Cardiac muscle cell (in vitro differentiated cells and primary cell): ENCODE measurements at regions not wholly inside any gene's neighbourhood (a gene's known extent, or its start where the extent isn't known, plus 50 kb on each side); places are given as distances from the start of the nearest gene placed in this dataset.
A peak's percentile ranks its signal among the peaks of the same experiment; 100 is the strongest.

Source experiments
- DNase-seq, 2 donors: peaks; one replicate each; pipeline versions ENCODE4 v3.0.0 to v3.0.0-alpha.2; 2010 to 2017; ENCODE audit warnings: low read depth in 1 of 2, low spot score in 1 of 2
- H3K27ac ChIP-seq: fragments of 200-600 bp; sonication (generic); 2 replicates; pipeline ENCODE4 v1.5.1; 2016
- H3K27me3 ChIP-seq: fragments of 200-600 bp; sonication (generic); 2 replicates; pipeline ENCODE4 v1.6.0; 2016; ENCODE audit warnings: control low read depth
- H3K36me3 ChIP-seq: fragments of 200-600 bp; sonication (generic); 2 replicates; pipeline ENCODE4 v1.5.1; 2016; ENCODE audit warnings: control low read depth
- H3K4me1 ChIP-seq: fragments of 200-600 bp; sonication (generic); 2 replicates; pipeline ENCODE4 v1.8.1; 2017; ENCODE audit warnings: low read depth, mild to moderate bottlenecking, mixed run types
- H3K4me3 ChIP-seq: fragments of 200-600 bp; sonication (generic); 2 replicates; pipeline ENCODE4 v1.5.1; 2016; ENCODE audit warnings: mild to moderate bottlenecking
- H3K9me3 ChIP-seq: fragments of 200-600 bp; sonication (generic); 2 replicates; pipeline ENCODE4 v1.5.1; 2017; ENCODE audit warnings: low read depth, mild to moderate bottlenecking, control low read depth
- TF ChIP-seq, protein P1 (sequence below): IDR thresholded peaks from 2 replicates; pipeline ENCODE4 v1.5.1; 2012; ENCODE audit warnings: low read depth, mild to moderate bottlenecking, low read length

DNA sequence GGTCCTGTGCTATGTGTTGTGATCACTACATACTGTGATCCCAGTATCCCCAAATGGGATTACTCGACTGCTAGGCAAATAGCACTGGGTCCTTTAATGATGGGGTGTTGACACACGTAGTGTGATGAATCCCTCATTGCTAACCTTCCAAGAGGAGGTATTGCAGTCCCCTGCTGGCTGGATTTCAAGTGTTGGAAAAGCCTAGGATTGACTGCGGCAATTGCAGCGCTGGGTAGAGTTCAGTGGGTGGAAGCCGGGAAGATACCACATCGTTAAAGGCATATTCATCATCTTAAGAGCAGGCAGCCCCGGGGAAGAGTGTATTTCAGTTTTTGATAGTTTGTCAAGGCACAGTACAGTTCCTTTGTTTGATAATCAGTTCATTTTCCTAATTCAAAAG is 159.9 kb downstream of the TRIML1 start:
- Histone ChIP-seq H3K27ac (no peak overlapping the region), H3K36me3 (no peaks in the 10 kb centered on the region), H3K4me1 (no peaks in the 10 kb centered on the region), H3K27me3 (no peaks in the 10 kb centered on the region), H3K9me3 (no peaks in the 10 kb centered on the region), H3K4me3 (no peak overlapping the region)
- TF ChIP-seq, protein P1, sequence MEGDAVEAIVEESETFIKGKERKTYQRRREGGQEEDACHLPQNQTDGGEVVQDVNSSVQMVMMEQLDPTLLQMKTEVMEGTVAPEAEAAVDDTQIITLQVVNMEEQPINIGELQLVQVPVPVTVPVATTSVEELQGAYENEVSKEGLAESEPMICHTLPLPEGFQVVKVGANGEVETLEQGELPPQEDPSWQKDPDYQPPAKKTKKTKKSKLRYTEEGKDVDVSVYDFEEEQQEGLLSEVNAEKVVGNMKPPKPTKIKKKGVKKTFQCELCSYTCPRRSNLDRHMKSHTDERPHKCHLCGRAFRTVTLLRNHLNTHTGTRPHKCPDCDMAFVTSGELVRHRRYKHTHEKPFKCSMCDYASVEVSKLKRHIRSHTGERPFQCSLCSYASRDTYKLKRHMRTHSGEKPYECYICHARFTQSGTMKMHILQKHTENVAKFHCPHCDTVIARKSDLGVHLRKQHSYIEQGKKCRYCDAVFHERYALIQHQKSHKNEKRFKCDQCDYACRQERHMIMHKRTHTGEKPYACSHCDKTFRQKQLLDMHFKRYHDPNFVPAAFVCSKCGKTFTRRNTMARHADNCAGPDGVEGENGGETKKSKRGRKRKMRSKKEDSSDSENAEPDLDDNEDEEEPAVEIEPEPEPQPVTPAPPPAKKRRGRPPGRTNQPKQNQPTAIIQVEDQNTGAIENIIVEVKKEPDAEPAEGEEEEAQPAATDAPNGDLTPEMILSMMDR = no peak
- DNase-seq = peak; percentile 7 to 8

DNA sequence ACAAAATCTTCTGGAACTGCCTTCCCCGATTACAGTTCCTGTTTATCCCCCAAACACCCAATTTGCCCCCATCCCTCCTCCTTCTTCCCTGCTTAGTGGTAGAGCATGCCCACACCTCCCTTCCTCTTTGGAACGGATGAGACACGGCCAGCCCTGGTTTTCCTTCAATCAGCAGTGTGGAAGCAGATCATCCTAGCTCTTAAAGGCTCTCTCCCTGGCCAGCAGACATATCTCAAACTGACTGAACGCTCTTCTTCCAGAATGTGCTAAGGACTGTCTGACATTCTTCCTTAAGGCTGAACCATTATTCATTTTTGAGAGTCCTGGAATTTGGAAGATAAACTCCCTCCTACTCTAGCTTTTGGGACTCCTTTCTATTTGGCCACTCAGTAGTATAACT is 161.1 kb downstream of the TRIML1 start:
- Histone ChIP-seq H3K4me3 (no peak overlapping the region), H3K27me3 (no peaks in the 10 kb centered on the region), H3K27ac (no peak overlapping the region), H3K4me1 (no peaks in the 10 kb centered on the region), H3K36me3 (no peaks in the 10 kb centered on the region), H3K9me3 (no peaks in the 10 kb centered on the region)
- DNase-seq = no peak
- TF ChIP-seq, protein P1 = no peak

DNA sequence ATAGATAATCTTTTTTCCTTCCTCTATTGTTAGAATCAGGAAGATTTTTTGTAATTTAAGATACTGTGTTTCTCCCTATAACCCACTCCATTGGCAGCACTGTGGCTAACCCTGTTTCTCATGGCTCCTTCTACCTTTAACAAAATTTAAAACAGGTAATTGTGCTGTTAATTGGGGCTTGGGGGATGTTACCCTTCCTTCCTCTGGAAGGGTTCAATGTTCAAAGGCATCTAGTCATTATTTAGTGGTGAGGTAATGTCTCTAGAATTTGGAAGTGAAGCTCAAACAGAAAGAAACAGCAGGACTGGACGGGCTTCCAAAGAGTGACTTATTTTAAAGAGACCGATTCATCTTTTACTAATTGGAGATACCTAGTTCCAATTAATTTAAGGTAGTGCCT is 166.4 kb downstream of the TRIML1 start:
- H3K4me3 ChIP-seq = no peak overlapping the region
- TF ChIP-seq, protein P1 = no peak
- DNase-seq = no peak
- H3K9me3 ChIP-seq = no peaks in the 10 kb centered on the region
- no peaks in the 10 kb centered on the region for H3K27me3 ChIP-seq
- no peaks in the 10 kb centered on the region for H3K4me1 ChIP-seq
- H3K27ac ChIP-seq = no peak overlapping the region
- H3K36me3 ChIP-seq = no peaks in the 10 kb centered on the region

DNA sequence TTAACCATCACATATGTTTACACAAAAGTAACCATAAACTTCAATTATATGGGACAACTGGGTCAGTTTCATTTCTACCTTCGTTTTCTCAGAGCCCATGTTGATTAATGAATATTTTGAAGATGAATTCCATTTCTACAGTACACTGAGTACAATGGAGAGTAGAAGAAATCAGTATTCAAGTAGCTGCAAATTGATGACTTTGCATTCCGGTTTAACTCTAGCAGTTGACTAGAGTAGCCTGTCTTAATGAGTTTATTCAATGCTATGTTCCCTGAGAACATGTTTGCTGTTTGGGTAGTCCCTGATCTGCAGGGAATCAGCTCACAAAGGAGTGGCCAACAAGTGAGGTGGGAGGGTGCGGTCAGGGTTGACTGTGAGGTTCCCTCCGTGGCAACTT is 168.3 kb downstream of the TRIML1 start:
- no peaks in the 10 kb centered on the region for H3K9me3 ChIP-seq
- no peaks in the 10 kb centered on the region for H3K27me3 ChIP-seq
- H3K4me3 ChIP-seq = no peak overlapping the region
- TF ChIP-seq, protein P1 = no peak
- no peak for DNase-seq
- no peak overlapping the region for H3K27ac ChIP-seq
- no peaks in the 10 kb centered on the region for H3K4me1 ChIP-seq
- no peaks in the 10 kb centered on the region for H3K36me3 ChIP-seq

DNA sequence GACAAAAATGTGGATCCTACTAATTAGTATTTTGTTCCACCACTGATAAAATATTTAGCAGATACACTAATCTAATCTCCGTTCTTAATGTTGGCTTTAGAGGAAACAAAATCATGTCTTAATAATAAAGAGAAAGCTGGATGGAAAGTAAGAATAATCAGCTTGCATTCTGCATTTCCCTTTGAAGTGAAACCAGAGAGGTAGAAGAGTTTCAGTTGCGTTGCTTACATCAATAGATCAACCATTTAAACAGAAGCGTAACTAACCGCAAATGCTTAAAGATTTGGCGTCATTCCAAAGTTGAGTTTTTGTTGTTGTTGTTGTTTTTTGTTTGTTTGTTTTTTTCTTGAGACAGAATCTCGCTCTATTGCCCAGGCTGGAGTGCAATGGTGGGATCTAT is 168.9 kb downstream of the TRIML1 start:
- DNase-seq = no peak
- no peak overlapping the region for H3K27ac ChIP-seq
- TF ChIP-seq, protein P1 = no peak
- H3K4me3 ChIP-seq = no peak overlapping the region
- no peaks in the 10 kb centered on the region for H3K36me3 ChIP-seq
- H3K27me3 ChIP-seq = no peaks in the 10 kb centered on the region
- no peaks in the 10 kb centered on the region for H3K9me3 ChIP-seq
- no peaks in the 10 kb centered on the region for H3K4me1 ChIP-seq

GRCh38 chr4:188316391-188316790 is 177.2 kb downstream of the TRIML1 start:
- Histone ChIP-seq H3K9me3 (no peaks in the 10 kb centered on the region), H3K36me3 (no peaks in the 10 kb centered on the region), H3K27me3 (no peaks in the 10 kb centered on the region), H3K4me1 (no peaks in the 10 kb centered on the region), H3K4me3 (no peak overlapping the region), H3K27ac (no peak overlapping the region)
- no peak for DNase-seq
- TF ChIP-seq, protein P1 = no peak
